B cell (primary cell): ENCODE measurements at regions not wholly inside any gene's neighbourhood (a gene's known extent, or its start where the extent isn't known, plus 50 kb on each side); places are given as distances from the start of the nearest gene placed in this dataset.

ENCODE experiments used
- EZH2 ChIP-seq: IDR thresholded peaks from 2 replicates; pipeline ENCODE4 v1.6.1; 2012; ENCODE audit warnings: borderline replicate concordance, low read depth, mild to moderate bottlenecking, moderate library complexity, low read length; ENCODE audit not compliant: insufficient read depth, poor library complexity, severe bottlenecking
- TF ChIP-seq, protein P1 (sequence below): fragments of 200-600 bp; IDR thresholded peaks from one replicate; pipeline ENCODE4 v1.8.0; 2022; ENCODE audit warnings: antibody characterized with exemption, mild to moderate bottlenecking

DNA sequence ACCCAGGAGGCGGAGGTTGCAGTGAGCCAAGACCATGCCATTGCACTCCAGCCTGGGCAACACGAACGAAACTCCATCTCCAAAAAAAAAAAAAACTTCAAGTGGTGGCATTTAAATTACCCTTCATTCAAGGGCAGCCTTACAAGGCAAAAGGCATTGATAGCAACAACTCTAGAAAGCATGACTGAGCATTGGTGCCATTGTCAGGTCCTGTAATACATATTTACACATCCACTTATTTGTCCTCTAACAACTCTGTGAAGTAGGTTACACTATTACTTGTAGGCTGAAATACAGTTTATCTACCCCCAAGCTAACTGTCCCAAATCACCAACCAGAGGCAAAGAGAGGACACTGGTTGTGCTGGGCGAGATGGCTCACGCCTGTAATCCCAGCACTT, 52.7 kb upstream of the LARP1 start:
- TF ChIP-seq, protein P1, sequence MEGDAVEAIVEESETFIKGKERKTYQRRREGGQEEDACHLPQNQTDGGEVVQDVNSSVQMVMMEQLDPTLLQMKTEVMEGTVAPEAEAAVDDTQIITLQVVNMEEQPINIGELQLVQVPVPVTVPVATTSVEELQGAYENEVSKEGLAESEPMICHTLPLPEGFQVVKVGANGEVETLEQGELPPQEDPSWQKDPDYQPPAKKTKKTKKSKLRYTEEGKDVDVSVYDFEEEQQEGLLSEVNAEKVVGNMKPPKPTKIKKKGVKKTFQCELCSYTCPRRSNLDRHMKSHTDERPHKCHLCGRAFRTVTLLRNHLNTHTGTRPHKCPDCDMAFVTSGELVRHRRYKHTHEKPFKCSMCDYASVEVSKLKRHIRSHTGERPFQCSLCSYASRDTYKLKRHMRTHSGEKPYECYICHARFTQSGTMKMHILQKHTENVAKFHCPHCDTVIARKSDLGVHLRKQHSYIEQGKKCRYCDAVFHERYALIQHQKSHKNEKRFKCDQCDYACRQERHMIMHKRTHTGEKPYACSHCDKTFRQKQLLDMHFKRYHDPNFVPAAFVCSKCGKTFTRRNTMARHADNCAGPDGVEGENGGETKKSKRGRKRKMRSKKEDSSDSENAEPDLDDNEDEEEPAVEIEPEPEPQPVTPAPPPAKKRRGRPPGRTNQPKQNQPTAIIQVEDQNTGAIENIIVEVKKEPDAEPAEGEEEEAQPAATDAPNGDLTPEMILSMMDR = no peak
- no peak for TF ChIP-seq EZH2
